GM12874 (cell line): ENCODE measurements at regions not wholly inside any gene's neighbourhood (a gene's known extent, or its start where the extent isn't known, plus 50 kb on each side); places are given as distances from the start of the nearest gene placed in this dataset.

Experiments used
- CTCF ChIP-seq: IDR thresholded peaks from 2 replicates; pipeline ENCODE4 v1.5.1; 2011; ENCODE audit warnings: low read depth, mild to moderate bottlenecking, control low read depth, low read length, moderate library complexity; ENCODE audit not compliant: insufficient read depth

GRCh38 chr16:35185366-35186044 is 1726.1 kb downstream of the TP53TG3F start:
- no peak for TF ChIP-seq CTCF

- no peak for TF ChIP-seq CTCF
Measured at GRCh38 chr16:35186045-35186759, 1726.8 kb downstream of the TP53TG3F start.

- no peak for TF ChIP-seq CTCF
Measured at GRCh38 chr16:35187665-35188225, 1728.3 kb downstream of the TP53TG3F start.

- no peak for TF ChIP-seq CTCF
Measured at GRCh38 chr16:35188288-35189155, 1729.1 kb downstream of the TP53TG3F start.

GRCh38 chr16:35192993-35193392 is 1733.6 kb downstream of the TP53TG3F start:
- TF ChIP-seq CTCF = no peak

- no peak for TF ChIP-seq CTCF
Measured at GRCh38 chr16:35193956-35194355, 1734.5 kb downstream of the TP53TG3F start.

- no peak for TF ChIP-seq CTCF
Measured at GRCh38 chr16:35194681-35195080, 1735.3 kb downstream of the TP53TG3F start.
